NCI-H82 (cell line): ENCODE measurements at regions not wholly inside any gene's neighbourhood (a gene's known extent, or its start where the extent isn't known, plus 50 kb on each side); places are given as distances from the start of the nearest gene placed in this dataset.

Experiments
- DNase-seq: peaks from one replicate; lab custom pipeline; 2025; lab: John Stamatoyannopoulos, UW

DNA sequence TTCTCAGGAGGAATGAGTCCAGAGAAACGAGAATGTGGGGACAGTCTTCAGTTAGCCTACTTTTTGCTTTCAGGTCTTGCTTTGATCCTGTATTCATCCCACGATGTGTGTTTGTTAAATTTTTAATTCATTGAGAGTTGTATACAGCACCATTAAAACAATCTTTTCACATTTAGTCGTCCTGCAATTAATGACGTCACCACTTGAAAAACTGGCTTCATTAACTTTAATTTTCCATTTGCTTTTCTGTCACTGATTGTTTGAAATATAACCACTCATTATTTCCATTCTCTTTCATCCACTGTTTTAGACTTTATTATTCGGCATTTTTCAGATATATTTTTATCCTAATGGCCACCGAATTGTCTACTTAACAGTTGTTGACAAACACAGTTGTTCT, 146.9 kb downstream of the TFEC start:
- DNase-seq, result no peak

DNA sequence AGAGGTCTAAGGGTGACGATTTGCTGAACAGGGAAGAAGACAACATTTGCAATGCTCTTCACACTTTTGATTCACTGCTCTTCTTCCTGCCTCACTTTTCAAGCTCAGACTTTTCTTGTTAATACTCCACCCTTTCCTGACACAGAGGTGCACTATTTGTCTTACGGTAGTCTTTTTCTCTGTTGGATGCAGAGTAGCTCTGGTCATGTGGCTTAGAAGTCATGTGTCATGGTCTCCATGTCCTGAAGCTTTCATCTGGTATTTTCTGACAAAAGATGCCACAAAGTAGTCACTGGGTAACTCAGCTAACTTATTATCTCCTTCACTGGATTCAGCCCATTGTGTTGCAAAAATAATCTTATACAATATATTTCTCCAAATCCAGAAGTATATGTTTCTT, 149.1 kb downstream of the TFEC start:
- no peak for DNase-seq

DNA sequence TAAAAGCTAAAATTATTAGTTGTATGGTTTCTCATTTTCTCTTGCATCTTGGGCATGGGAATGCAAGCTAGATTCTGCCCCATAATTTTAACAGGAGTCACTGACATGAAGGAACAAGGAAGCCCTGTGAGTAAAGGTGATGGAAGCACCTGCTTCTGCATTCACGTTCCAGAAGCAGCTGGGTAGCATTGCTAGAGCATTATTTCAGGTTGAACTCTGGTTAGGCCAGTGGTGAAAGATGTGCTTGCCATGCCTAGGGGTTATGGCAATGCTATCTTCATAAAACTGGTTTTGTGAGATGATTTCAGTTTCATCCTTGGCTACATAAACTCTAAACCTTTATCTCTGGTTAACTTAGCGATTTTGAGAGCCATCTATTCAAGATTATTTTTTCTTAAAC, 151.4 kb downstream of the TFEC start:
- no peak for DNase-seq

DNA sequence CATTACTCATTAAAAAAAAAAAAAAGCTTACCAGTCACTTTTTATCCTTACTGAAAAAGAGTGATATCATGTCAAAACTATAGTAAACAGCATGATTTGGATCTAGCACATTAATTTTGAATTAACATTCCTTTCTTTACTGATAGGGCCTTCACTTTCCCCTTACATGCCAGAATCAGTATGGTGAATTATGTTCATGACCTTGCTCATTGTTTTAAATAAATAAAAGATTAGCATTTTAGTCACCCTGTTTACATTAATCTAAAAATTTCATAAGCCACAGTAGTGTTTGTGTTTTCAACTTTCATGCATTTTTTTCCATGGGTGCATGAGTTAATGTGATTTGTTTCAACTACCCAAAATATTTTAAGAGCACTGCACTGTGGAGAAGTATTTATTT, 160.8 kb downstream of the TFEC start:
- DNase-seq, result no peak

DNA sequence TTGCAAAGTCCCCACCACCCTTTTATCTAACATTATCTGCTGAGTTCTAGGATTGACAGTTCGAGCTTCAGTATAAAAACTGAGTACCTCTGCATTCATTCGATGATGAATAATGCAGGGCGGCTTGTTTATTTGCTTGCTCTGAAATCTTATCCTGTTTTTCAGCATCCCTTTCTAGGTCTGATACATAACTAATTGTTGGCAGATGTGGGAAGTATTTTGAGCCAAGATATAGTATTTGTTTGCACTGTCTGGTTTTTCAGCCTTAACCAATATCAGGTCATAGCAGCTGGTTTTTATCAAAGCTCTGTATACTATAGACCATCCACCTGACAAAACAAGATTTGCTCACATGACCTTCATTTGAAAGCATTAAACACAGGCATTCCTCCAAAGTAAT, 161.4 kb downstream of the TFEC start:
- DNase-seq, result no peak

DNA sequence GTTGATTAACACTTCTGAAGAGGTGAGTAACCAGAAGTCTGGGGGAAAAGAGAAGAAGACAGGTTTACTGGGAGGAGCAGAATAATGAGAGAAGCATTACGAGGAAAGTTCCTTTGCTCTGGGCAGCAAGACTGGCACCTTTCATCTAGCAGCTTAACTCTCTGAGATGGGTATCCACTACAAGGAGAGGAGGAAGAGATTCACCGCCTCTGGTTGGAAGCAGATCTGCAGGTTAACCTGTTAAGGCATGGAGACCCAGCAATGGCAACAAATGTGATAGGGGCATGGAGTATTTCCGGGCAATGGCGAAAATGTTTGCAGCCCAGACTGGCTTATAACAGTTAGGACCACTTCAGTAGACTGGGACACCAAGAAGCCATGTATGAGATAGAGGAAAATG, 162.2 kb downstream of the TFEC start:
- peak; percentile 5 for DNase-seq

DNA sequence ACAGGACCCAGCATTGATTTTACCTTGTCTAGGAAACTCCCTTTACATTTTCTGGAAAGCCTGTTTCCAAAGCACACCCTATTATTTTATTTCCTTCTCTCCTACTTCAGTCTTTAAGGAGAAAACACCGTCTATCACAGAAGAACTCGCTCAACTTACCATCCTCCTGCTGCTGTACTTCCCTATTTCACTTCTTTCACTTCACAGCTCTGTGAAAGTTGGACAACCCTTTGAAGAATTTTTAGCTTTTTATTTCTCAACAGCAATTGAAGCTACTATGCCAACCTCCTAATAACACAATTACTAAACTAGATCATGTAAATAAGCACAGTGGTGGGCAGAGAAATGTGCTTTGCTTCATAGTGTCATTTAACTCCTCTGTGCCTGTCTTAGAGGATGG, 166.5 kb downstream of the TFEC start:
- DNase-seq, result no peak

DNA sequence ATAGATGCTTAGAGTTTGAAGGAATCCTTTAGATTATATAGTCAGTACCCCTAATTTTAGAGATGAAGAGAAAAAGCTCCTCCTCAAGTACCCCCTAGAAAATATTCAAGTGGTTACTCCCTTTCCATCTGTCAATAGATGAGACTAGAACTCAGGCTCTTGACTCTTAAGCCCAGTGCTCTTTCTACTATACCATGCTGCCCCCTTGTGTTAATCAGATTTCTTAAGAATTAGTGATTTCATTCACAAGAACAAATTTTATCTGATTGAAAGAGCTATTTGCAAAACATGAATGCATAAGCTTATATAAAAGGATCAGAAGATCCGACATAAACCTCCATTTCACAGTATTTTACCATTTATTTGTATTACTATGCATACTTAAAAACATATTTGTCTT, 179.3 kb downstream of the TFEC start:
- DNase-seq, result peak; percentile 78

DNA sequence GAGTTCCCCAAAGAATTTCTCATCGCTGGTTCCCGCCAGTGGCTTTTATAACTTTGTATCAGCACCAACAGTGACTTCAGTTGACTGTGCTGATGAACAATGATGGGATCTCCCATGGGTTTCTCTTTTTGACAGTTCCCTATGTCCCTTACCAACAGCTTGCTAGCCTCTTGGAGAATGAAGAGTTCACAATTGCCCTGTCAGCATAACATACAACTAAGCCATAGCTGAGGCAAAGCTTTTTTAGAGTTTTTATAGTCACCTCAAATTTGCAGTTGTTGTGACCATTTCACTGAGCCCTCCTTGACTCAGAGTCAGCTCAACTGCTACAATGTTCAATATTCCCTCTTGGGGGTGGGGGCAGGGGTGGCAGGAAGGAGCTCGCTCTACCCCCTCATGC, 179.8 kb downstream of the TFEC start:
- DNase-seq, result no peak

DNA sequence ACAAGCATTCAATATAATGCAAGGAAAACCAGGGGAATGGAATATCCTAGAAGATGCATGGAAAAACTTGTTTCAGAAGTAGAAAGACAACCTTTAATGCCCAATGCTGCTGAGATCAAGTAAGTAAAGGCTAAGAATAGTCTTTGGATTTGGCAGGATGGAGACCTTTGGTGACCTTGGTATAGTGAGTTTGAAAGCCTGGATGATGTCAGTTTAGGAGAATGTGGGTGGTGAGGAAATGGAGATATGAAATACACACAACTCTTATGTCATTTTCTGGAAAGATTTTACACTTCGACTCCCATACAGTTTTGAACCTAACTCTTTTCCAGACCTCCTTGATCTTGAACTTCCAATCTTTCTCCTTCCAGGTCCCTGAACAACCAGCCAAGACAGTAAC, 185.7 kb downstream of the TFEC start:
- DNase-seq, result no peak

DNA sequence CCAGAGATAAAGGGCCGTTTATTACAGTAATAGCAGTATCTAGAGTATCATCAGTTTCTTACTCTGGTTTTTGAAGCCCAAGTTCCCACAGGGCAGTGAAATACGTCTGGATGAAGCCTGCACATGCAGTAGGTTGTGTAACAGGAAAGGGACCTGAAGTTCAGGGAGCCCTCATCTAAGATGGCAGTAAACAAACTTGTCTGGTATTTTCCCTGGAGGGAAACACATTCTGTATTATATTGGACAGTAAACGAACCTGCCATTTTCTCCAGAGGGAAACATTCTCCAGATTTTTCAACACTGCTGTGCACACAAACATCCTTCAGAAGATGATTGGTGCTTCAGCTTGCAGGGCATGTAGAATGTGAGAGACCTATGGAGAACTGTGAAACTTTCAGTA, 189.9 kb downstream of the TFEC start:
- no peak for DNase-seq

DNA sequence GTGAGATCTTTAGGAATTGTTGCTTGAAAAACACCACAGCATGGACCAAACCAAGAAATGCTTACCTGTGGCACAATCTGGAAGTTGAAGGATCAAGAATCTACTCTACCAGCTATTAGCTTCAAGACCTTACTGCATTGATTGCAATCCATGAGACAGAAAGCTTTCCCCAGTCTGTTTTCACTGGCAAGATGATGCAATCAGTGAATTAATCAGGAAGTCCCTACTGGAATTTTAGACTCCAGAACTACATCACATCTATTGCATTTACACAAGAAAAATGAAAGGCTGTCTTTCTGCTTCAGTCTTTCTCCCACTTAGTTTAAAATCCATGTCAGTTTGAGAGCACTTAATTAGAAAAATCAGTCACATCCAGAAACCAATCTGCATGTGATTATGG, 191.7 kb downstream of the TFEC start:
- no peak for DNase-seq

DNA sequence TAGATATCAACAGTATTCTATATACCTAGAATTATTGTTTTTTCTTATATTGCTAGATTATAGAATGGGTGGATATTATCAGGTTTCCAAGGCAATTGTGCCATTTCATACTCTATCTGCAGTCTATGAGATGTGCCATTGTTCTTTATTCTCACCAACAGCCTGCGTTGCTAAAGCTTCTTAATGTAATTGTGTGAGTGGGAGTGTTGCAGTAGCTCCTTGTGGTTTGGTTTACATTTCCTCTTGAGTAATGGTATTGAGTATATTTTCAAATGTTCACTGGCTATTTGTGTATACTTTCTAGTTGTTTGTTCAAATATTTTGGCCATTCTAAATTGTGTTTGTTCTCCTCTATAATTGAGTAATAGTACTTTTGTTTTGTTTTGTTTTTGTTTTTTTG, 199.2 kb downstream of the TFEC start:
- DNase-seq, result no peak

DNA sequence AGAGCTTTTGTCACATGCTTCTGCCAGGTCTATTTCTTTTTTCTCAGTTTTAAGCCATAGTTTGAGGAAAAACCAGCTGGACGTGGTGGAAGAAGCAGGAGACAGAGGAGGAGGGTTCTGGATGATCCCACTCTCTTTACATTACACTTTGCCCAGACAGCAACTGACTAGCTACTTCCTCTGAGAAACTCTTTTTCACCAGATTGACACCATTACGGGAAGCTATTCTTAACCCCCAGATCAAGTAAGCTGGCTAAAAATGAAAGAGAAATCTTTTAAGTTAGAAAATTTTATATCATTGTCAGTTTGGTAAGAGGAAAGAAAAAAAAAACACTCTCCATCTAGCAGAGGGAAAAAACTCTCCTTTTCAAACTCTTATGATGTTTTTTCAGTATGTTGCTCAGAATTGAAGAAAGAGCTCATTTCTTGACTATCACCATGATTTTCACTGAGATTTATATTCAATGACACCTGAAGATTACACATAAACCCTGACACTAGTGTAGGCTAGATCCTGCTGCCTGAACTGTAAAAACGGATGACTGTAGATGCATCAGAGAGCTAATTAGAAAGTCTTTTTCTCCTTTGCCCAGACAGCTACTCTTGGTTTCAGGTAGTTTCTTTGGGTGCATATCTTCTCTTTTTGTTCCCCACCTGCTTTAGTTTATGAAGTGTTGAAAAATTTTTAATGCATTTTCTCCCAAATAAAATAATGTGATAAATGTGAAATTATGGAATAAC, 203.1 kb downstream of the TFEC start:
- no peak for DNase-seq

DNA sequence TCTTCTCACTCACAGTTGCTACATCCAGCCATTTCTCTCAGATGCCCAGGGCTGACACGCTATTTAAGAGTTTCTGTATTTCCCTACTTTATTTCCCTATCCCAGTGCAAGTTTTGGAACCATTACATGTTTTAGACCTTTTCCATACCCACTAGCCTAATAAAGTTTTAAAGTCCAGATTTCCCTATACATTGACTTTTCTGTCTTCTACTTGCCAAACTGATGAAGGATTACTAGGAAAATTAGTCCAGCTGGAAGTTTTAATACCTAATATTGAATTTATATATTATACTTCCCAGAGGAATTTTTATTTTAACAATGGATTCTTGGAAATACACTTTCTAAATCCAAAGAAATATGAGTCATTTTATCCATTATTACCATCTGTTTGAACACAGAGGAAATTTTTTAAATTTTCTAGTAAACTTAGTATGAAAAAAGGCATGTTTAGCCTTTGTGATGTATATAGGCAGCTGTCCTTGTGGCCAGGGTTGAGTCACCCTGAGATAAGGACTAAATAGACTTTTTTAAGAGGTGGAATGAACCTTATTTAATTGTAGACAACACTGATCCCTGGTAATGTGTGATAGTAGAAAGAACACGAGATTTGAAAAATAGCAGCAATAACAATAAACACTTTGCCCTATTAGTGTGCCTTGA, 205.0 kb downstream of the TFEC start:
- DNase-seq, result no peak

DNA sequence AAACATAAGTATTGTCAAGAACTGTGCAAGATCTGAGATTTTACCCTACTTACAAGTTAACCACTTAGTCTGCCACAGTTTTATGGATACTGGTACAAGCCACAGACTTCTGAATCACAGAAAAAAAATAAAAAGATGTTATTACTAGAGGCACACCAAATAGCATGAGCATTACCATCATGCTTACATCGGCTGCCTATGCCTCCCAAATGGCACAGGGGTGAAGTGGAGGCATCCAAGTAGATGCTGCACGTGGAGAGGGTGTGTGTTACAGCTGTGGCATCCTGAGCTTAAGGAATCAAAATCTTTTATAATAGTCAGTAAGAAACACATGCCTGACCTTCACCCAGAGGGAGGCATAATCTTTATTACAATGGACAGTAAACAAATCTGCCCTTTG, 207.8 kb downstream of the TFEC start:
- no peak for DNase-seq

DNA sequence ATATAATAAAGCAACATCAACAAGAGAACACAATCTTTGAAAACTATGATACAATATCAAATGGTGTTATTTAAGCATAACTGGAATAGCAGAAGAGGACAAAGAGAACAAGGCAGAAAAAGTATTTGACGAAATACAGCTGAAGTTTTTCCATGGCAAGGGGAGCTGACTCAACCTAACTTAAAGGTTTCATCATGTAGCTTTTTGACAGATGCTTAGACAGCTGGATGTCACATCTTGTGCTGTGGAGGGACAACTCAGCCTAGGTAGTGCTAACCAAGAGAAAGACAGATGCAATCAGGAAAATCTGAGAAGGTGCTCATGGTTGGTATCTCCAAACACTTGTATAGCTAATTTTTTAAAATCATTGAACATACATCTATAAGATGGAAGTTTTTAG, 208.2 kb downstream of the TFEC start:
- no peak for DNase-seq

DNA sequence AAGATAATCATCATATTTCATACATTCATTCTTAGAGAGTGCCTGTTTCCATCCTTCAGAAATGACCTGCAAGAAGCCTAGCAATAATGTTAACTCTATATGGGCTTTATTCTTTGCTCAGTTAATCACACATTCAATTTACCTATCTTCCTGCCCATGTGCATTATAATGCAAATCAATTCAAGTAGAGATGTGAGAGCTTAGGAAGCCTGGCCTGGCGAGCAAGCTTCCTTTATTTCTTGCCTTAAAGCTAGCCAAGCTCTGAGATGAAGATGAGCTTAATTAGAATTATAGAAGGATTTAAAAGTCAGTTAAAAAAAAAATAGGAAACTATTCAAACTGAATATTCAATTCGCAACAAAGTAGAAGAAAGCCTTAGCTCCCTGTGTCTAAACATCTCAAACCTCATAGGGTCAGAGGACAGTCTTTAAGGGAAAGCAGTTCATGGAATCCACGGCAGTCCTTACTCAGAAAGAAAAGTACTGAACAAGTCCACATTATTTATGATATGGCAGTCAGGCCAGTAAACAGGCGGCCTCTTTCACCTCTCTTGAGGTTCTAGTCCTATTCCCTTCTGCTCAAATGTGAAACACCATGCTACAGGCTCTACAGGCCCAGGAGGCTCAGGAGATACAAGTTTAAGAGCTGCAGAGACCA, 214.1 kb downstream of the TFEC start:
- no peak for DNase-seq

DNA sequence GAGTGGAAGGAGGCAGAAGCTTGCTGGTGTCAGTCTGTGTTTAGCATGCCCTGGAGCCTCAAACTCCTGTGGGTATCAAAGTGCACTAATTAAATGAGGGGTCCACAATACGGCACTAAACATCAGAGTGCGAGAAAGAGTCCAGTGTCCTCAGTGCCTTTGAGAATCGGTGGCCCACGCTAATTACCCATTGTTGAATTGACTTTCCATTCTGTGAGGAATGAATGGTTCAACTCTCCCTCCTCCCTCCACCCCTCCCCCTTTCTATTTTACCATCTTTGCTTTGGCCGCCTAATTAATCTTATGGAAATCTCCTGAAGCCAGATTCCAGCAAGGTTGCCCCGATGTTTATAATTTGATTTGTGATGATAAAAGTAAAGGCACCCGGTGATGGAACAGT, 217.8 kb downstream of the TFEC start:
- no peak for DNase-seq

DNA sequence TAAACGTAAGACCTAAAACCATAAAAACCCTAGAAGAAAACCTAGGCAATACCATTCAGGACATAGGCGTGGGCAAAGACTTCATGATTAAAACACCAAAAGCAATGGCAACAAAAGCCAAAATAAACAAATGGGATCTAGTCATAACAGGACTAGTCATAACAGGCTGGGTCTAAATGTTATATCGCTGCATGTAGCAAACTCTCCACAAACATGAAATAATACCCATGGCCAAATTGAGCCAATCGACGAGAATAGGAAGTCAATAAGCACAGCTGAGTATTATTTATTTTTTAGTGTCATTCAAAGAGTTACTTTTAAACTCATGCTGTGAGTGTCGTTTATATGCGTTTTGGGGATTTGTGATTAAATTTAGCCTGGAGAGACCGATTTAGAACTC, 225.1 kb downstream of the TFEC start:
- no peak for DNase-seq

DNA sequence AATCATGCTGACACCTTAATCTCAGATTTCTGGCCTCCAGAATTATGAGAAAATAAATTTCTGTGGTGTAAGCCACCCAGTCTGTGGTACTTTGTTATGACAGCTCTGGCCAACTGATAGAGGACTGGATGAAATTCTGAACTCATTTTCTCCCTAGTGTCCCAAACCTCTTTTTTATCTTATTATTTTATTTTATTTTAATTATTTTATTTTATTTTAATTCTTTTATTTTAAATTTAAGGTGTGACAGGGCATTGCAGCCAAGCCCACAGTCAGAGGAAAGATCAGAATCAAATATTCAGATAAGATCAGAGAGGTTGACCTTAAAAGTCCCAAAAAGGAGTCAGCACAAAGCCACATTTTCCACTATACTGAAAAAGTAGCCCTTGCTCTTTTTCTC, 228.1 kb downstream of the TFEC start:
- DNase-seq, result no peak

DNA sequence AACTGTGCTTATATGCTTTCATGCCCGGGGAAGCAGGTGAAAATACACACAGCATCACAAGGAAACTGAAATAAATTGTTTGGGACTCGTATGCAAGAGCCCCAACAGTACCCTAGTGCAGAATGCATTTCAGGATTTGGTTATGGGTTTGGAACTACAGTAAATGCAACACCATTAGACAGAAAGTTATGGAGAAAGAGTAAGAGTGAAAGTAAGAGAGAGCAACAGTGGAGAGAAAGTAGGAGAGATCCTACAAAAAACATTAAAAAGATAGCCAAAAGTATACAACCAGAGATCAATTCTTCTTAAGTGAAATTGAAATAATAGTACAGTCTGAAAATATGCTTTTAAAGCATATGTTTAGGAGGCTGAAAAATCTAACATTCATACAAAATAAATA, 231.1 kb downstream of the TFEC start:
- DNase-seq, result no peak

DNA sequence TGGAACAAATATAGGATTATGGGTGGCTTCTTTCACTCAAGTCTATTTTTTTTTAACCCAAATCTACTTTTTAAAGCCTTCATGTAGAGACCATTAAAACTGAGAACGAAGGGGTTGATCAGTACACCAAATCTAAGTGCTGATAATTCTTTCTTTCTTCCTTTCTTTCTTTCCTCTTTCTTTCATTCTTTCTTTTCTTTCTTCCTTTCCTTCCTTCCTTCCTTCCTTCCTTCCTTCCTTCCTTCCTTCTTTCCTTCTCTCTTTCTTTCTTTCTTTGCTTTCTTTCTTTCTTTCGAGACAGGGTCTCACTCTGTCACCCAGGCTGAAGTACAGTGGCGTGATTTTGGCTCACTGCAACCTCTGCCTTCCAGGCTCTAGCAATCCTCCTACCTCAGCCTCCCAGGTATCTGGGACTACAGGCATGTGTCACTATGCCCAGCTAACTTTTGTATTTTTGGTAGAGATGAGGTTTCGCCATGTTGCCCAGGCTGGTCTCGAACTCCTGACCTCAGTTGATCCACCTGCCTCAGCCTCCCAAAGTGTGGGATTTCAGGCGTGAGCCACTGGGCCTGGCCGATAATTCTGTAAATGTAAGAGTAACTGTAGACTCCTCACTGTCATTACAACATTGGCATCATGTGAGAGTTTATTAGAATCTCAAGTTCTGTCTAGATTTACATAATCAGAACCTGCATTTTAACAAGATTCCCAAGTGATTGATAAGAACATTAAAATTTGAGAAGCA, 236.4 kb downstream of the TFEC start:
- DNase-seq, result no peak
